NCI-H524 (cell line): ENCODE measurements at regions not wholly inside any gene's neighbourhood (a gene's known extent, or its start where the extent isn't known, plus 50 kb on each side); places are given as distances from the start of the nearest gene placed in this dataset.

Source experiments
- DNase-seq, 2 experiments: peaks; one replicate each; lab custom pipeline; 2025; lab: John Stamatoyannopoulos, UW

- no peak for DNase-seq
These were observed 317.7 kb downstream of the MATN1 start for GRCh38 chr1:30405631-30406212.

DNA sequence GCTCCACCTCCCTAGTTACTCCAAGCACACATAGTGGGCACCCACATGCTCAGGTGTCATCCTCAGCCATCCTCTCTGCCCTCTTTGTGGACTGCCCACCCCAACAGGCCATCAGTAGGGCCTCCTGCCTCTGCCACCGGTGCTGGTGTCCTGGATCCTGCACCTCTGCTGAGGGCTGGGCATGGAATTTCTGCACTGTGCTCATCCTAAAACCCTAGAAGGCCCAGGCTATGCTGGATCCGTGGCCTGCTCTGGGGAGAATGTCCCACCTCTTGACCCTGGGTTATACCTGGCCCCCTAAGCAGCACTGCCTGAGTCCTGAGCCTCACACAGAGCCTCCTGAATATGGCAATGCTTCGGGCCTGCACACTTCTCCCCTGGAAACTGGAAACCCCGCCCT is 318.3 kb downstream of the MATN1 start:
- no peak for DNase-seq

DNA sequence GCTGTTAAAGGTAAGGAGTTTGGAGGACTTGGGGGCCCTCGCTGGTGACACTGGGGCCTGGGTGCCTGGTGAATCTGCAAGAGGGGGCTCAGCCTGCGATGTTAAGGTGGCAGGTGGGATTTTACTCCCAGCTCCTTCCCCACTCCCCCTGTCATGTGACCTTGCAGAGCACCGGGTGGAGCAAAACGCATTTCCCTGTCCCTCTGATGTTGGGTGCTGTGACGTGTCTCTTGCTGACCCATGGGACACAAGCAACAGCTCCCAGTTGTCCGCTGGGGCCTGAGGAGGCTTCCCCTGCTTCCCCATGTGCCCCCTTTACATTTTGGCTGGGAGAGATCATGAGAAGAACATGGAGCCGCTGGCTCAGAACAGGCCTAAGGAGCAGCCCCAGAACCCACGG is 319.0 kb downstream of the MATN1 start:
- no peak for DNase-seq

DNA sequence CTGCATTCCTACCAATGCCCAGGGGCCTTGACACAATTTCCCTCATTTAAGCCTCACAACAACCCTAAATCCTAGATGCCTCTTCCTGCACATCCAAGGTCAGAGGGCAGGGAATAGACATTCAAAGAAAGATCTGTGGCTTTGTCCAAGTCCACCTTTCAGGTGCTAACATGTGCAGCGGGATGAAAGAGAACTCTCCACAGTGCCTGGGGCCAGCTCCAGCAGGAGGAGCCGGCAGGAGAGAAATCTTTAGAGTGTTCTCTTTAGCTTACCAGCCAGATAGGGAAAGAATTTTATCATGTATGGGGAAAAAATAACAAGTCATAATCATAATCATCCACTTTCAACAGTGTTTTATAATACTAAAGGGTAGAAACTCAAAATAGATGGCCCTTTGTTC is 319.7 kb downstream of the MATN1 start:
- no peak for DNase-seq

GRCh38 chr1:30403061-30403645 is 320.2 kb downstream of the MATN1 start:
- DNase-seq = no peak

DNA sequence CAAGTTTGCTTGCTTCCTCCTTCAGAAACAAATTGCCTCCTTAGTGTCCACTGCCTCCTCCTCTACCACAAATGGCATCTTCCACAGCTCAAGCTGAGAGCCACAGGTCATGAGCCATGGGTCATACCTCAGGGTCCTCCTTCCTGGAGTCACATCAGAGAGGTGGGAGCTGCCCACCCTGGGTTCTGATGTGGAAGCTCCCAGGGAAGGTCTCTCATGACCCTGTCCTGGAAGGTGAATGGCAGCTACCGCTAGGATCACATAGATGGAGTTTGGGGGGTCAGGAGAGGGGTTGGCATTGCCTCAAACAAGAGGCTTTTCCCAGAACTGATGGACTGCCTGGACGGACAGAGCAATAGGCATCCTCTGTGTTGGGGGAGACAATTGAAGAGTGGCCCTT is 321.4 kb downstream of the MATN1 start:
- no peak for DNase-seq

GRCh38 chr1:30400507-30400906 is 322.9 kb downstream of the MATN1 start:
- DNase-seq = no peak

DNA sequence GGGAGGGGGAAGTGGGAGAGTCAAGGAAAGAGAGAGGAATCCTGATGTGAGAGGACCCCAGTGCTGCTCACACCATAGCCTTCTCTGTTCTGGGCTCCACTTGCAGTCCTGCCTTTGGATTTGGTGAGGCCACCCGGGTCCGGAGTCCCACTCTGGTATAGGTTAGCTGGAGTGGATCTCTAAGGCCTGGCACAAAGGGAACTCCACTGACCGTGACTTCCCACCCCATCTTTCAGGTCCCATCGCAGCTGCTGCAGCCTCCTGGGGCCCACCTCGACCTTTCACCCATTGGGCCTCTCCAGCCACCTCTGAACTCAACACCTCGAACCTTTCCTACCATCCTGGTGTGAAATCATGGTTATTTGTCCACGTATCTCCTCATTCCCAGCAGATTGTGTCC is 324.4 kb downstream of the MATN1 start:
- no peak for DNase-seq

DNA sequence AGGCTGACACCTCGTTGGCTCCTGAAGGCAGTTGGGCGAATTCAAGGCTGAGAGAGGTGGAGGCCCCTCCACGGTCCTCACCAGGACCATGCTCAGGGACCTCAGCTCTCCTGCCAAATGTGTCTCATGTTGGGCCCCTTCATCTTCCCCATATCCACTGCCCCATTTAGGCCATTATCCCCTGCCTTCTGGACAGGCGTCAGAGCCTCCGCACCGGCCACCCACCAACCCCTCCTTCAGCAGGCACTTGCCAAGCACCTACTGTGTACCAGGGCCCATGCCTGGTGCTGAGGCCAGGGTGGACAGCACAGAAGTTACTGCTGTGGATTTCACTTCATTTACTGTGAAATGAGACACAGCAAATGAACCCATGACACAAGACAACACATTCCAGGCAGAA is 325.8 kb downstream of the MATN1 start:
- DNase-seq = no peak

GRCh38 chr1:30395631-30396030 is 327.8 kb downstream of the MATN1 start:
- DNase-seq = no peak

- no peak for DNase-seq
These were observed 335.0 kb downstream of the MATN1 start for GRCh38 chr1:30388386-30388785.

GRCh38 chr1:30386156-30386926 is 337.0 kb downstream of the MATN1 start:
- no peak for DNase-seq

GRCh38 chr1:30385246-30385995 is 338.0 kb downstream of the MATN1 start:
- no peak for DNase-seq

DNA sequence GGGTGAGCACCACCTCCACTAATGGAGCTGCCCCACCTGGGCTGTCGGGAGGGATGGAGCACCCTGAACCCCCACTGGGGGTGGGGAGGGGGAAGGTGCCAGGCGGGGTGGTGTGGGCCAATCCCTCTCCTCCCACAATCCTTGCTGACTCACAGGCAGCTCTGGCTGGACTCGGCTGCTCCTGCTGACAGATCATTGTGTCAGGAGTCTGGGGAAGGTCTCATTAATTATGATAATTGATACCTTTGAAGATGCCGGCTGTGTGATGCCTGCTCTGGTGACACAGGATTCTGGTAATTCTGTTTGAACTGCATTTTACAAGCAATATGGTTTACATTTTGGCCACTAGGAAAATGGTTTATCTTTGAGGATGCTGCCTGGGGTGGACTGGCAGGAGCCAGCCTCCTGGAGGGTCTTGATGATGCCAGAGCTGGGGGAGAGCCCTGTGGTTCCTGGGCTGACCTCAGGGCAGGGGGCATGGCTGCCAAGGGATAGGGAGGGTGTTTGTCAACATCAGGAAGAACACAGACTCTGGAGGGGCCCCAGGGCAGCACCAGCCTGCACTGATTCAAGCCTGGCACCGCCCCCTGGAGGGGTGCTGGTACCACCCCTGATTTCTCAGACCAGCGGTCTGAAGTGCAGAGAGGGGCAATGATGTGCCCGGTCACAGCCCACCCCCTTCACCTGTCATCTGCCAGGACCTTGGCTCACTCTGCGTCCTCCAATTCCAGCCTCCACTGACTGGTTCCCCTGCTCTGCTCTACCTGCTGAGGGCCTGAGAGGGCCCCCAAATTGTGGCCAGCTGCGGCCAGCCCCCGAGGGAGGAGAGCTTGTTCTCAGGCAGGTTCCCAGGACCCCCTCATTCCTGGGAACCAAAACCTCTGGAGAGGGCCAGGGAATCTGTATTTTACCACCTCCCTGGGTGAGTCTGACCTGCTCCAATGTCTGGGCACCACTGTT is 338.8 kb downstream of the MATN1 start:
- peak in 1 of 2 experiments; percentile 14 for DNase-seq

- DNase-seq = no peak
These were observed 340.1 kb downstream of the MATN1 start for GRCh38 chr1:30383221-30383711.

GRCh38 chr1:30382496-30382895 is 340.9 kb downstream of the MATN1 start:
- peak in 1 of 2 experiments; percentile 18 for DNase-seq

- DNase-seq = no peak
These were observed 341.6 kb downstream of the MATN1 start for GRCh38 chr1:30381671-30382365.

- peak in 1 of 2 experiments; percentile 9 for DNase-seq
These were observed 342.1 kb downstream of the MATN1 start for GRCh38 chr1:30381266-30381665.

- no peak for DNase-seq
These were observed 342.8 kb downstream of the MATN1 start for GRCh38 chr1:30380625-30380984.

DNA sequence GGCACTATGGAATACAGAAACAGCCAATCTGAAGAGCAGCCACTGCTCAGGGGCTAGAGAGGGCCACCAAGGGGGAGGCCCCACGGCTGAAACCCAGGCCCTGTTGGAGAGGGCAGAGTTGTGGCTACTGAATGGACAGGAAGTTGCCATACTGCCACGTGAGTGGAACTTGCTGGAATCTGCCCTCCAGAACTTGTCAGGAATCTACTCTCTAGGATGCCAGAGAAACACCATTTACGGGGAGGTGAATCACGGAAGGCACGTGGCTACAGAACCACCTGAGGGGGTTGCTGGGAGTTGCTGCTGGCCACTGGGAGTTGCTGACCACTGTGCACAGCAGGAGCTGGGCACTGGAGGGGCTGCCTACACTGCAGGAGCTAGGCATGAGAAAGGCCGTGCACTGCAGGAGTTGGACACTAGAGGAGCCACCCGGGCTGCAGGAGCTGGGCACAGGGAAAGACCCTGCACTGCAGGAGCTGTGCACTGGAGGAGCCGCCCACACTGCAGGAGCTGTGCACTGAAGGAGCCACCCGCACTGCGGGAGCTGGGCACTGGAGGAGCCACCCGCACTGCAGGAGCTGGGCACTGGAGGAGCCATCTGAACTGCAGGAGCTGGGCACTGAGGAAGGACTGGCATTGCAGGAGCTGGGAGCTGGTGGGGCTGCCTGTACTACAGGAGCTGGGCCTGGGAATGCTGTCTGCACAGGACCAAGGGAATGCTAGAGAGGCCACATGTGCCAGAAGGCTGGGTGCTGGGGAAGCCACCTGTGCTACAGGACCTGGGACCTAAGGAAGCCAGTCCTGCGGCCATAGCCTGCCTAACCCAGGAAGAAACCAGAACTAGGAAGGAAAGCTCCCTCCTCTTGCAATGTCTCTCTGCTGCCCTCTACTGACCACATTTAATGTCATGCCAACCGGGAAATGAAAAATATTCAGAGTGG is 343.4 kb downstream of the MATN1 start:
- DNase-seq = peak; percentile 50 to 77
